AG09319 (cell line): ENCODE measurements at regions not wholly inside any gene's neighbourhood (a gene's known extent, or its start where the extent isn't known, plus 50 kb on each side); places are given as distances from the start of the nearest gene placed in this dataset.
"Not testable (repeated sequence)": the region's sequence is repeated elsewhere in the genome, so short reads cannot be mapped to it uniquely, and the experiment has no call there.

Source experiments
- DNase-seq: peaks from one replicate; pipeline ENCODE4 v3.0.0-alpha.2; 2010; ENCODE audit warnings: low read depth; ENCODE audit errors: extremely low read depth
- CTCF ChIP-seq: IDR thresholded peaks from 2 replicates; pipeline ENCODE4 v1.5.1; 2011; ENCODE audit warnings: low read depth, mild to moderate bottlenecking, inconsistent platforms, low read length, moderate library complexity

DNA sequence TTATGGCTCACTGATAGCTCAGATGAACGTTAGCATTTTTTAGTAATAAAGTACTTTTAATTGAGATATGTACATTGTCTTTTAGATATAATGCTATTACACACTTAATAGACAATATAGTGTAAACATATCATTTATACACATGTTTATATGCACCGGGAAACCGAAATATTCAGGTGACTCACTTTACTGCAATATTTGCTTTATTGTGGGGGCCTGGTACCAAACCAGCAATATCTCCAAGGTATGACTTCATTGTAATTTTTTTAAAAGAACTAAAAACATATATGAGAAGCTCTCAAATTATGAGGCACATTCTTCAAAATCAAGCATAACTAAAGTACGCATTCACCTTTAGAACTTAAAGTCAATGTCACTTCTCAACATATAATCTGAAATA is 231.2 kb upstream of the SLC7A11 start:
- TF ChIP-seq CTCF = no peak
- DNase-seq = no peak

GRCh38 chr4:138460477-138461414 is 218.6 kb upstream of the SLC7A11 start:
- no peak for TF ChIP-seq CTCF

DNA sequence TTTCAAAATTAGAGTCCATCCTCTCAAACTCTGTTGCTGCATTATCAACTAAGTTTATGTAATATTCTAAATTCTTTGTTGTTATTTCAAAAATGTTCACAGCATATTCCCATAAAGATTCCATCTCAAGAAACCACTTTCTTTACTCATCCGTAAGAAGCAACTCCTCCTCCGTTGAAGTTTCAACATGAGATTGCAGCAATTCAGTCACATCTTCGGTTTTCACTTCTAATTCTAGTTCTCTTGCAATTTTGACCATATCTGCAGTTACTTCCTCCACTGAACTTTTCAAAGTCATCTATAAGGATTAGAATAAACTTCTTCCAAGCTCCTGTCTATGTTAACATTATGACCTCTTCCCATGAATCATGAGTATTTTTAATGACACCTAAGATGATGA is 216.6 kb upstream of the SLC7A11 start:
- no peak for DNase-seq
- no peak for TF ChIP-seq CTCF

More at GRCh38 chr4:138460477-138461414, 218.6 kb upstream of the SLC7A11 start:
- no peak for DNase-seq

GRCh38 chr4:138456349-138456748 is 214.2 kb upstream of the SLC7A11 start:
- not testable (repeated sequence) for DNase-seq

GRCh38 chr4:138455097-138455496 is 212.9 kb upstream of the SLC7A11 start:
- TF ChIP-seq CTCF = no peak
- DNase-seq = no peak

DNA sequence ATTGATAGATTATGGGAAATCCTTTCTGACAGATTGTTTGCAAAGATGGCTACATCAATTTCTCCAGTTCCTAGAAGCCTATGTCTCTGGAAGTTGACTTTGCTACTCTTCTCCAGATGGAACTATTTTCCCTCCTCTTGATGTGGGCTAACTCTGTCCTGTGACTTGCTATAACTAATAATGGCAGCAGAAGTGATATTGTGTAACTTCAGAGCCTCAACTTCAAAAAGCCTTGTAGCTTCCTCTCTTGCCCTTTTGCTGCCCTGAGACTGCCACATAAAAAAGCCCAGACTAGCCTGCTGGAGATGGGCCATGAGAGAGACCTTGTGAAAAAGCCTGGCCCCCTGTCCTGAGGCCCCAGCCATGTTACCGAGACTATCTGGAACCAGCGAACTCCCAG is 210.7 kb upstream of the SLC7A11 start:
- DNase-seq = no peak

DNA sequence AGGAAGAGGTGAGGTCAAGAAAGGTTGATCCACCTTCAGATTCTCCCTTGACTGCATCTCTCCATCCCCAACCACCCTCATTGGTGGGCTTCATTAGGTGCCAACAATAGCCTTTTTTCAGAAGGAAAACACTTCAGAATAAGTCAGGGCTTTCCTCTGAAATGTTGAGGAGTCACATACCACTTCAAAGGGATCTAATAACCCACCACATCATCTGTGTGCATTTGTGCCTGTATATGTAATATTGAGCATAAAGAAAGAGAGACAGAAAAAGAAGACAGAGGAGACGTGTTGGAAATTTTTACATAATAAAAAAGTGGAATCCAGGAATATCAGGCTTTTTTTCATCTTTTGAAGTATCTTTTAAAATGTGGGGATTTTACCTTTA is 209.1 kb upstream of the SLC7A11 start:
- no peak for TF ChIP-seq CTCF
- no peak for DNase-seq

More for the DNA sequence above, 210.7 kb upstream of the SLC7A11 start:
- no peak for TF ChIP-seq CTCF
